K562 (cell line): ENCODE measurements at regions not wholly inside any gene's neighbourhood (a gene's known extent, or its start where the extent isn't known, plus 50 kb on each side); places are given as distances from the start of the nearest gene placed in this dataset.

ENCODE experiments used
- ATF6 ChIP-seq: sonication (generic); formaldehyde crosslinking; IDR thresholded peaks from 2 replicates; pipeline ENCODE4 v1.4.0; 2020; ENCODE audit warnings: mild to moderate bottlenecking, missing genetic modification reagents
- E2F3 ChIP-seq: fragments of 250-450 bp; sonication (Bioruptor Pico); IDR thresholded peaks from 2 replicates; pipeline ENCODE4 v1.4.0; 2020; ENCODE audit warnings: mild to moderate bottlenecking
- ELF4 ChIP-seq: fragments of 450-650 bp; formaldehyde crosslinking; IDR thresholded peaks from 2 replicates; pipeline ENCODE4 v1.4.0; 2022; ENCODE audit warnings: missing genetic modification characterization
- EP300 ChIP-seq: IDR thresholded peaks from 2 replicates; pipeline ENCODE4 v1.6.1; 2012; ENCODE audit warnings: low read length, improper control_type of control experiment
- FOXJ2 ChIP-seq: fragments of 200-800 bp; sonication (Bioruptor generic); IDR thresholded peaks from 2 replicates; pipeline ENCODE4 v1.6.1; 2016; ENCODE audit warnings: missing genetic modification characterization, missing compliant biosample characterization
- KAT2B ChIP-seq: IDR thresholded peaks from one replicate; pipeline ENCODE4 v1.6.1; 2012; ENCODE audit warnings: low read depth, mild to moderate bottlenecking, control low read depth, inconsistent platforms, low read length, moderate library complexity
- MLLT1 ChIP-seq, 2 experiments: fragments of 450-650 bp; IDR thresholded peaks; 2 replicates each; pipeline ENCODE4 v1.6.1; 2016
- NCOA1 ChIP-seq: fragments of 450-650 bp; IDR thresholded peaks from 2 replicates; pipeline ENCODE4 v1.6.1; 2016; ENCODE audit warnings: low read depth
- STAT6 ChIP-seq: sonication (generic); formaldehyde crosslinking; IDR thresholded peaks from 2 replicates; pipeline ENCODE4 v1.8.1; 2023; ENCODE audit warnings: mild to moderate bottlenecking, missing genetic modification reagents
- TSHZ1 ChIP-seq: fragments of 250-450 bp; sonication (Bioruptor Pico); IDR thresholded peaks from 2 replicates; pipeline ENCODE4 v1.4.0; 2020; ENCODE audit warnings: mild to moderate bottlenecking, moderate library complexity
- ZNF124 ChIP-seq: sonication (generic); formaldehyde crosslinking; IDR thresholded peaks from 2 replicates; pipeline ENCODE4 v1.8.1; 2022; ENCODE audit warnings: missing genetic modification reagents
- ZNF324 ChIP-seq: fragments of 250-450 bp; sonication (Bioruptor Pico); IDR thresholded peaks from 2 replicates; pipeline ENCODE4 v1.4.0; 2020; ENCODE audit warnings: mild to moderate bottlenecking
- ZNF511 ChIP-seq: sonication (generic); formaldehyde crosslinking; IDR thresholded peaks from 2 replicates; pipeline ENCODE4 v1.8.0; 2022; ENCODE audit warnings: mild to moderate bottlenecking, missing genetic modification reagents
- ZNF583 ChIP-seq: fragments of 250-450 bp; sonication (Bioruptor Pico); IDR thresholded peaks from 2 replicates; pipeline ENCODE4 v1.4.0; 2020
- ZNF740 ChIP-seq, 3 experiments: fragments of 200-800 bp in 1 of 3; sonication (Bioruptor generic) in 1 of 3; sonication (generic) in 1 of 3; formaldehyde crosslinking in 1 of 3; IDR thresholded peaks; 2 replicates each; pipeline versions ENCODE4 v1.6.1 to v1.8.0; 2016 to 2022; ENCODE audit warnings: mild to moderate bottlenecking in 2 of 3, missing compliant biosample characterization in 2 of 3, missing genetic modification characterization in 2 of 3, missing genetic modification reagents in 1 of 3

- TF ChIP-seq TSHZ1 (CRISPR knock-in tag) (no peak), EP300 (no peak; the same call in 1 of the 2 replicates), FOXJ2 (tag) (no peak), ZNF740 (CRISPR knock-in tag; IDR thresholded peaks at IDR 0.05) (0 out of 2 replicates have a peak, but pooled peaks have one; percentile 18), ZNF740 (tag; IDR thresholded peaks at IDR 0.05) (no peak), NCOA1 (no peak), MLLT1 (IDR thresholded peaks at IDR 0.05) (no peak), ZNF324 (CRISPR knock-in tag) (no peak), ZNF511 (no peak), E2F3 (CRISPR knock-in tag) (no peak), ATF6 (no peak), KAT2B (no peak), STAT6 (CRISPR knock-in tag) (no peak), ZNF583 (CRISPR knock-in tag) (no peak), ELF4 (CRISPR knock-in tag) (no peak), ZNF124 (no peak)
Observed at GRCh38 chr21:35204850-35205541, 155.9 kb upstream of the RUNX1 start (continued).
